ENCODE measurements at regions not wholly inside any gene's neighbourhood (a gene's known extent, or its start where the extent isn't known, plus 50 kb on each side); places are given as distances from the start of the nearest gene placed in this dataset.

GRCh38 chr2:172674034-172674967, 61.3 kb upstream of the RAPGEF4 start (continued):
- TF ChIP-seq HMG20A (CRISPR knock-in tag; conservative IDR thresholded peaks at IDR 0.05): no peak
- TF ChIP-seq USF2 (CRISPR knock-in tag; IDR thresholded peaks at IDR 0.05): no peak
- TF ChIP-seq MAFF (IDR thresholded peaks at IDR 0.05; ENCODE audit: low read length): no peak
- no peak for TF ChIP-seq SRSF3 (IDR thresholded peaks at IDR 0.05; ENCODE audit: insufficient read depth, low read length)
- TF ChIP-seq CTCFL (IDR thresholded peaks at IDR 0.05; ENCODE audit: borderline replicate concordance, insufficient read depth, low read depth, low read length, poor library complexity, severe bottlenecking): peak; percentile 97
- TF ChIP-seq MXI1 (IDR thresholded peaks at IDR 0.05; ENCODE audit: low read depth, low read length): no peak
- TF ChIP-seq ARID3B (CRISPR knock-in tag; IDR thresholded peaks at IDR 0.05; ENCODE audit: borderline replicate concordance): no peak
